DMS53 (cell line): ENCODE measurements at regions not wholly inside any gene's neighbourhood (a gene's known extent, or its start where the extent isn't known, plus 50 kb on each side); places are given as distances from the start of the nearest gene placed in this dataset.

Source experiments
- DNase-seq: peaks from one replicate; lab custom pipeline; 2025; lab: John Stamatoyannopoulos, UW

DNA sequence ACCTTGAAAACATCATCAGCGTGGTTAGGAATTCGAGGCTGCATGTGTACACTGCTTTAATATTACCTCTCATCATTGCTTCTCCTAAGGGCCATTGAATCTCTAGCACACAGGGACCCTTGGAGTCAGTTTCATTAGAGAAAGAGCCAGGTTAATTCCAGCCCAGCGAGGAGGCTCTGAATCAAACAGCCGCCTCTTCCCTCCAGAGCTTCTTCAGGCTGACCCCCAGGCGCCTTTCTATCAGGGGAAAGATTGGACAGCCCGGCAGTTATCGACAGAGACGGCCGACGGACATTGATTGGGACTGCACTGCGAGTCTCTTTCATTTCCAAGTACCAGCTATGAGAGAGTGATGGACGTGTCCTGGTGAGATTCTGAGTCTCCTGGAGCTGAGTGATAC, 159.2 kb downstream of the ANKRD60 start:
- no peak for DNase-seq

GRCh38 chr20:58065508-58066361, 162.7 kb downstream of the ANKRD60 start:
- DNase-seq, result no peak

DNA sequence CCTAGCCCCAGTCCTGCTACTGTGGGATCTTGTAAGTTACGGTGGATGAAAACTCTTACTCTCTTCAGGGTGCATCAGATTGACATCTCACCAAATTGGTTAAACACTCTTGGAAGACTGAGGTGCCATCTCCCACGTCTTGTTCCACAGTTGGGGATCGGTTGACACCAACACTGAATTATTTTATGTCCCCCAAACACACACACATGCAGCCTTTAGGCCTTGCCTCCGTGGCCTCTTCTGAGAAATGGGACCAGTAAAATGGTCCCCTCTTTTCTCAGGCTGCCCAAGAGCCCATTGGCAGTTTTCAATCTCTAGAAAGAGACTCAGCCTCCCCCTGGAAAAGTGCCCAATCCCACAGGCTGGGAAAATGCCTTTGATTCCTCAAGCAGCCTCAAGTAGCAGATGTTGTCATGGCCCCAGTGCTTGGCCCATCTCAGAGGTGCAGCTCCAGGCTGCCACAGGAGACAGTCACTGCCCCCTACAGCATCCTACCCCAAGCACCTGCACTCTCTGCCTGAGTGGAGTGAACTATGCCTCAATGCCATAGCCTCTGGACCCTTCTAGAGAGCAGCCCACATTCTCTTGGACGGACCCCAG, 163.9 kb downstream of the ANKRD60 start:
- no peak for DNase-seq

DNA sequence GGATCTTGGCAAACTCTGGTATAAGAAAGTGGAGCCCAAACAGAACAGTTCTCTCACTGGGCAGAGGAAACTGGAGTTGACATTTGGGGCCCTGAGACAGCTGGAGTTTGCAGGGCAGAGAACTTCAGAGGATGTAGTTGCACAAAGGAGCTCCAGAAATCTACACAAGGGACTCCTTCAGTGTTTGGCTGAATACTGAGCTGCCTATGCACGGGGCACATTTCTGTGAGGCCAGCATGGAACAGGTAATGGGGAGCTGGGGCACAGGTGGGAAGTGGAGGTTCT, 169.3 kb downstream of the ANKRD60 start:
- DNase-seq, result no peak

GRCh38 chr20:58058421-58059259, 169.8 kb downstream of the ANKRD60 start:
- DNase-seq, result no peak

- DNase-seq, result no peak
These were observed 171.3 kb downstream of the ANKRD60 start for GRCh38 chr20:58056921-58057686.

DNA sequence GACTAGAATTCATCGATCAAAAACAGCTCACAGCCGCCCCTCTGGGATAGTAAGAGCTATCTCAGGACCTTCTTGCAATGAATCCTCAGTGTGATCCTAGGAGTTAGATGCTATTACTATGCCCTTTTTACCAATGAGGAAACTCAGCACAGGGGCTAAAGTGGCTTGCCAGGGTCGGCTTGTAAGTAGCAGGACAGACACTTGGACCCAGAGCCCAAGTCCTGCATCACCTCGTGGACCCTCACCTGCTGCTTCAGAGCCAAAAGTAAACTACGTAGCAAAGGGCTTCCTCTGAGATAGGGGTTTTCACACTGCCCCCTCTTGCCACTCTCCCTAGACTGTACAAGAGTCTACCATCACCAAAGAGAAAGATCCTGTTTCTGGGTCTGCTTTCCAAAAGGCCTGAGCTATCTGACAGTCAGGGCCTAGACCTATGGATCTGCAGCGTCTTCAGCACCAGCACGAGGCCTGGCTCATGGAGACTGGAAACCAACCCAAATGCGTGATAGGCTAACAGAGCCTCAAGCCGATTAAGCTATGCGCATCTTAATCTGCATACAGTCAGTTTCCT, 172.3 kb downstream of the ANKRD60 start:
- DNase-seq, result no peak

DNA sequence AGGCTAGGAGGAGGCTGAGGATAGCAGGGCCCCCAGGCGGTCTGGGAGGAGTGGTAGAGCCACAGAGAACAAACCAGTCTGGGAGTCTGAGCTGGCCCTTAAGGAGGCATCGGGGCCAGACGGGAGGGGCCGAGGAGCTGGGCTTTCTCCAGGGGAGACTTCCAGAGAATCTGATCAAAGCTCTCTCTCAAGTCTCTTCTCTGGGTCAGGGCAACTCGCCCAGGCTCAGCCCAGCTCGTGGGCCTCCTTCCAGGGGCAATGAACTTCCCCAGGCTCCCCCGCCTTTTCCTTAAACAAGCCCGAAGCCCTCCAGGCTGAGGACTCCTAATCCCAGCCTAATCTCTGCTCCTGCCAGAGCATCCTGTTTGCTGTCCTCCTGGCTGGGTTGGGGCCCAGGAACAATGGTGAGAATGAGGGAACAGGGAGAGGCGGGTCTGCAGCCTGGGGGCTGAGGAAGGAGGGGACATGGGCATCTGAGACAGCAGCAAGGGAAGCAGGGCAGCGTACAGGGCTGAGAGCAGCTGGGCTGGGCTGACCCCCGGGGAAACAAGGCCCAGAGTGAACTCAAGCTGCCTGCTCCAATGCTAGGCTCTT, 173.6 kb downstream of the ANKRD60 start:
- DNase-seq, result no peak

GRCh38 chr20:58054082-58054779, 174.2 kb downstream of the ANKRD60 start:
- DNase-seq, result no peak

GRCh38 chr20:58053391-58054055, 174.9 kb downstream of the ANKRD60 start:
- no peak for DNase-seq

GRCh38 chr20:58051367-58051766, 177.1 kb downstream of the ANKRD60 start:
- no peak for DNase-seq

- DNase-seq, result no peak
These were observed 180.3 kb downstream of the ANKRD60 start for GRCh38 chr20:58048096-58048702.

GRCh38 chr20:58046311-58046710, 182.1 kb downstream of the ANKRD60 start:
- no peak for DNase-seq

- no peak for DNase-seq
These were observed 182.9 kb downstream of the ANKRD60 start for GRCh38 chr20:58045579-58045978.

DNA sequence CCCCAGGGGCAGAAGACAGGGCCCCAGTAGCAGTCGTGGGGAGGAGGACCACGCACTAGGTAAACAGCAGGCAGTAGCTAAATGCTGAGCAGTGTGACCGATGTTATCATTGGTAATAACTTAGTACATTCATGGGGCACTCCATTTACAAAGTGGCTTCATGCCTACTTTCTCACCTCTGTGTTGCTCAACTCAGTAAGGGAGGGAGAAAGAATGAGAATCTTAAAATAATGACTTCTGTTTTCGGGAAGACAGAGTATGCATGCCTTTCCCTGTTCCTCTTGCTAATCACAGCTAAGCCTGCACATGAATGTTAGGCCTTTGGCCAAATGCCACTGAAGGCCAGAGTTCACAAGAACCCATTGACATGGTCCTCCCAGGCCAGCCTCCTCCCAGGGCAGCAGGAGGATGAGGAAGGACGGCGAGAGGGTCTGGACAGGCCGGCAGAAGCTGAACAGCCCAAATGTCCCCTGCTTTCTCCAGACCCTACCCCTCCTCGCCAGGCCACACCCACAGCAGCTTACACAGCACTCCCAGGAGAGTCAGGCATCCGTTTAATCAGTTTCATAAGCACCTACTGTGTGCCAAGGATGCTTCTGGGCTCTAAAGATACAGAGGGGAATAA, 183.4 kb downstream of the ANKRD60 start:
- no peak for DNase-seq

DNA sequence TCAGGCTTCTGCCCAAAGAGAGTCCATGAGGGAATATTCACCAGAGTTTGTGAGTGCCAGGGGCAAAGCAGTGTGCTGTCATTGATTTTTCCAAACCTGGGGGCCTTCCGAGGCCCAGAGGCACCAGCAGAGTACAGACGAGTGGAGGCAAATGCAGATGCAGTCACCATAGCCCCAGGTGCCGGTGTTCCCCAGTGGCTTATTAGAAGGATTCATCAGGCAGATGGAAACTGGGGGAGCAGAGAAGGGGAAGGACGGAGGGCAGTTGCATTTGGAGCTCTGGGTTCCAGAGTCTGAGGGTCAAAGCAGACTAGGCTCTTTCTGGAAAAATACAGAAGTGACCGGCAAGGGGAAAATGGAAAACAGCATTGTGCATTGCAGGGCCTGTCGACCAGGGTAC, 184.2 kb downstream of the ANKRD60 start:
- no peak for DNase-seq

GRCh38 chr20:58043236-58044140, 185.0 kb downstream of the ANKRD60 start:
- DNase-seq, result no peak

- no peak for DNase-seq
These were observed 185.9 kb downstream of the ANKRD60 start for GRCh38 chr20:58042591-58042990.
